Nephron (organoid): ENCODE measurements at regions not wholly inside any gene's neighbourhood (a gene's known extent, or its start where the extent isn't known, plus 50 kb on each side); places are given as distances from the start of the nearest gene placed in this dataset.
A peak's percentile ranks its signal among the peaks of the same experiment; 100 is the strongest.

Experiments used
- H3K27ac Mint-ChIP-seq, 3 experiments: 2 replicates each; pipeline ENCODE4 v1.8.0; 2020; ENCODE audit warnings: mixed read lengths in 3 of 3, mild to moderate bottlenecking in 2 of 3, moderate library complexity in 1 of 3
- H3K27me3 Mint-ChIP-seq: 2 replicates; pipeline ENCODE4 v1.8.0; 2021; ENCODE audit warnings: low read depth, mild to moderate bottlenecking, moderate library complexity, mixed read lengths
- H3K36me3 Mint-ChIP-seq: 2 replicates; pipeline ENCODE4 v1.8.0; 2020; ENCODE audit warnings: low read depth, mixed read lengths
- H3K4me1 Mint-ChIP-seq: 2 replicates; pipeline ENCODE4 v1.8.0; 2020; ENCODE audit warnings: mixed read lengths
- H3K4me3 Mint-ChIP-seq, 3 experiments: 2 replicates each; pipeline ENCODE4 v1.8.0; 2020; ENCODE audit warnings: mild to moderate bottlenecking in 3 of 3, mixed read lengths in 3 of 3, moderate library complexity in 2 of 3
- H3K9me3 Mint-ChIP-seq: 2 replicates; pipeline ENCODE4 v1.8.0; 2020; ENCODE audit warnings: mixed read lengths
- TF ChIP-seq, protein P1 (sequence below), 3 experiments: fragments of 200-600 bp; sonication (generic); IDR thresholded peaks; one replicate each; pipeline ENCODE4 v1.5.0; 2021; ENCODE audit warnings: antibody characterized with exemption in 3 of 3; ENCODE audit not compliant: unreplicated experiment in 3 of 3

DNA sequence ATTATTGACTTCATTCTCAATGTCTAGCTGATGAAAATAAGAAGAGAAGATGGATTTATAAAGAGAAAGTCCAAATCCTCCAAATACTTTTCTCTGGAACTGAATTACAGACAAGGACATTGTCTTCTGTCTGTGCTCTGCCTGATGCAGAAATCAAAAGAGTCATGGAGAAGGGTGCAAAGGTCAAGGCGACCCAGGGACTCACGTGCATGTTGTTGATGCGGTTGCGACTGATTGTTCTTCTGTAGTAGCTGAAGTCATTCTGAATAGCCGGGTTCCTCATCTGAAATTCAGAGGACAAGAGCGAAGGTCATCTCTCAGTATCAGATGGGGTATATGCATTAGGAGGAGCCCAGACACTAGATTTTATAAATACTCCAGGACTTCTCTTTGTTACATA is 104.4 kb downstream of the CYRIA start:
- no peaks in the 10 kb centered on the region for H3K9me3 Mint-ChIP-seq
- peaks cover 14% of the 10 kb centered on the region for H3K27me3 Mint-ChIP-seq
- no peaks in the 10 kb centered on the region for H3K36me3 Mint-ChIP-seq
- no peak overlapping the region for H3K4me3 Mint-ChIP-seq
- peaks cover 6% of the 10 kb centered on the region for H3K4me1 Mint-ChIP-seq
- TF ChIP-seq, protein P1, sequence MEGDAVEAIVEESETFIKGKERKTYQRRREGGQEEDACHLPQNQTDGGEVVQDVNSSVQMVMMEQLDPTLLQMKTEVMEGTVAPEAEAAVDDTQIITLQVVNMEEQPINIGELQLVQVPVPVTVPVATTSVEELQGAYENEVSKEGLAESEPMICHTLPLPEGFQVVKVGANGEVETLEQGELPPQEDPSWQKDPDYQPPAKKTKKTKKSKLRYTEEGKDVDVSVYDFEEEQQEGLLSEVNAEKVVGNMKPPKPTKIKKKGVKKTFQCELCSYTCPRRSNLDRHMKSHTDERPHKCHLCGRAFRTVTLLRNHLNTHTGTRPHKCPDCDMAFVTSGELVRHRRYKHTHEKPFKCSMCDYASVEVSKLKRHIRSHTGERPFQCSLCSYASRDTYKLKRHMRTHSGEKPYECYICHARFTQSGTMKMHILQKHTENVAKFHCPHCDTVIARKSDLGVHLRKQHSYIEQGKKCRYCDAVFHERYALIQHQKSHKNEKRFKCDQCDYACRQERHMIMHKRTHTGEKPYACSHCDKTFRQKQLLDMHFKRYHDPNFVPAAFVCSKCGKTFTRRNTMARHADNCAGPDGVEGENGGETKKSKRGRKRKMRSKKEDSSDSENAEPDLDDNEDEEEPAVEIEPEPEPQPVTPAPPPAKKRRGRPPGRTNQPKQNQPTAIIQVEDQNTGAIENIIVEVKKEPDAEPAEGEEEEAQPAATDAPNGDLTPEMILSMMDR (IDR thresholded peaks at IDR 0.05; ENCODE audit: unreplicated experiment in 3 of 3), result no peak
- no peak overlapping the region for H3K27ac Mint-ChIP-seq

DNA sequence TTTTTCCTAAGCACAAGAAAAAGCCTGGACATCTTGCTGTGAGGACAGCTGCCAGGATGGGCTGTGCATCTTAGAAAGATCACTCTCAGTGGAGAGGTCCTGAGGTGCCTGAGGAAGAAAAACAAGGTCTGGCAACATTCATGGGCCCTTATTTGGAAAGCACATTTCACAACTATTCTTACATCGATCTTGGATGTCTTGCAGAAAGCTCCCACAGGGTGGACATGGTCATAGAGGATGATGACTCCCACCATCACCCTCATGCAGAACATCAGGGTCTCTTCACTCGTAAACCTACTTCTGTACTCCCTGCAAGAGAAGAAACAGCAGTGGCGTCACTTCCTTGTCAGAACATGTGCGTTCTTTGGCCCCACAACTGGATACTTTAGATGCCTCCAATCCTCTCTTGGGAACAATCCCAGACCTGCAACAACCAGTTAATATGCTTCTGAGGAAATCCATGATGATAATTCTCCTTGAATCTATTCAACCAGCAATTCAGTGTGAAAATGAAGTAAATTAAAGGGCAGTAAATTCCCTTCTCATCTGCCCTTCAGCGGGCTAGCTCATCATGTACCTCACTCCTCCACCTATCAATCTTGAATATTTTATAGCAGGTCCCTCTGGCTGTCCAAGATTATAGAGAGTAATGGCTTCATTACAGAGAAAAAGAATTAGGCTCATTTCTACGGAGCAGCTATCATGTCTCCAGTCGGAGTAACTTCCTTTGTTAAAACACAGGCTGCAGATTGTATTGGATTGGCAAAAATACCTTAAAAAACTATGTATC is 106.2 kb downstream of the CYRIA start:
- H3K4me3 Mint-ChIP-seq, result no peak overlapping the region
- TF ChIP-seq, protein P1 (IDR thresholded peaks at IDR 0.05; ENCODE audit: unreplicated experiment in 3 of 3), result no peak
- H3K27me3 Mint-ChIP-seq, result peaks cover 14% of the 10 kb centered on the region
- H3K9me3 Mint-ChIP-seq, result no peaks in the 10 kb centered on the region
- H3K4me1 Mint-ChIP-seq, result peaks cover 6% of the 10 kb centered on the region
- H3K27ac Mint-ChIP-seq, result peak overlapping the region in 1 of 3 experiments; percentile 27
- no peaks in the 10 kb centered on the region for H3K36me3 Mint-ChIP-seq

GRCh38 chr2:16554060-16554583 is 111.5 kb downstream of the CYRIA start:
- TF ChIP-seq, protein P1 (IDR thresholded peaks at IDR 0.05; ENCODE audit: unreplicated experiment in 3 of 3), result no peak
- Mint-ChIP-seq H3K4me3 (no peak overlapping the region), H3K36me3 (no peaks in the 10 kb centered on the region), H3K27ac (no peak overlapping the region), H3K9me3 (no peaks in the 10 kb centered on the region), H3K4me1 (peaks cover 16% of the 10 kb centered on the region), H3K27me3 (peaks cover 4% of the 10 kb centered on the region)

GRCh38 chr2:16553226-16553625 is 112.4 kb downstream of the CYRIA start:
- H3K27ac Mint-ChIP-seq, result no peak overlapping the region
- H3K4me3 Mint-ChIP-seq, result no peak overlapping the region
- H3K9me3 Mint-ChIP-seq, result no peaks in the 10 kb centered on the region
- no peaks in the 10 kb centered on the region for H3K36me3 Mint-ChIP-seq
- H3K4me1 Mint-ChIP-seq, result peaks cover 16% of the 10 kb centered on the region
- TF ChIP-seq, protein P1 (IDR thresholded peaks at IDR 0.05; ENCODE audit: unreplicated experiment in 3 of 3), result peak; percentile 43 to 65 (median 50)
- peaks cover 4% of the 10 kb centered on the region for H3K27me3 Mint-ChIP-seq

DNA sequence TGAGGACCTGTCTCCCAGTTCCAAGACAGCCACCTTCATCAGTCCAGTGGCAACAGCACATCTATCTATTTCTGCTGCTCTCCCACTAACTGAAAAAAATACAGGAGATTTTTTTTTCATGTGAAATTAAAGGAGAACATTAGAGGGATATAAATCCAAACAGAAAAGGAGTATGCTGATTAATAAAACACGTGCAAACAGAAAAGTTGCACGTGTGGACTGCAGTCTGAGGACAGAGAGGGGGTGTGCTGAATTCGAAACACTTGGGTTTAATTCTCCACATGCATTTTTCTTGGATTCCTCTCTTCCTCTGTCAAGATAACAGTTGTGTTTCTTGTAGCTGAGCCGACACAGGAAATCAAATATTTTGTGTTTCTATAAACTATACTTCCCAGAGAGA is 113.4 kb downstream of the CYRIA start:
- Mint-ChIP-seq H3K4me1 (peaks cover 16% of the 10 kb centered on the region), H3K36me3 (no peaks in the 10 kb centered on the region), H3K27me3 (peaks cover 2% of the 10 kb centered on the region), H3K27ac (no peak overlapping the region), H3K4me3 (no peak overlapping the region), H3K9me3 (no peaks in the 10 kb centered on the region)
- TF ChIP-seq, protein P1 (IDR thresholded peaks at IDR 0.05; ENCODE audit: unreplicated experiment in 3 of 3), result no peak

GRCh38 chr2:16548036-16548435 is 117.6 kb downstream of the CYRIA start:
- TF ChIP-seq, protein P1 (IDR thresholded peaks at IDR 0.05; ENCODE audit: unreplicated experiment in 3 of 3), result no peak
- H3K4me1 Mint-ChIP-seq, result peaks cover 6% of the 10 kb centered on the region
- H3K9me3 Mint-ChIP-seq, result no peaks in the 10 kb centered on the region
- no peak overlapping the region for H3K27ac Mint-ChIP-seq
- H3K27me3 Mint-ChIP-seq, result peaks cover 10% of the 10 kb centered on the region
- no peaks in the 10 kb centered on the region for H3K36me3 Mint-ChIP-seq
- H3K4me3 Mint-ChIP-seq, result no peak overlapping the region
